ENCODE measurements at regions not wholly inside any gene's neighbourhood (a gene's known extent, or its start where the extent isn't known, plus 50 kb on each side); places are given as distances from the start of the nearest gene placed in this dataset.
"Not testable (repeated sequence)": the region's sequence is repeated elsewhere in the genome, so short reads cannot be mapped to it uniquely, and the experiment has no call there.

DNA sequence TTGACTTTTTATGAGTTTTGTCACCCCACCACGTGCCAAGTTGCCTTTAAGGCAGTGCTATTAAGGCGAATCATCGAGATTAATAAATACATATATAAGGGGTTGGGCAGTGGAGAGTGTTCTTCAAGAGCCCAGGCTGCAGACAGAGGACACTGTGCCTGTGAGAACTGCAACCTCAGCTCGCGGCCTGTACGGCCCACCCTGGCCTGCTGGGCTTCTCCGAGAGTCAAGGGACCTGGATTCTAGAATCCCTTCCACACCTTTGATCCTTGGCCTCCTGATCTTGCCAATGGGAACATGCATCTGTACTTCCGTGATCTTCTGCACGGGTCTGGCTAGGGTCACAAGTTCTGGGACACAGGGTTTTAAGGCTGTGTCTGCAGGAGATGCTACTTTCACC lies 54.5 kb downstream of the IRX5 start:
- no peak for DNase-seq (ENCODE audit: low read depth)
- no peak overlapping the region for H3K4me3 ChIP-seq (ENCODE audit: low read depth, low read length)
- TF ChIP-seq, protein P1, sequence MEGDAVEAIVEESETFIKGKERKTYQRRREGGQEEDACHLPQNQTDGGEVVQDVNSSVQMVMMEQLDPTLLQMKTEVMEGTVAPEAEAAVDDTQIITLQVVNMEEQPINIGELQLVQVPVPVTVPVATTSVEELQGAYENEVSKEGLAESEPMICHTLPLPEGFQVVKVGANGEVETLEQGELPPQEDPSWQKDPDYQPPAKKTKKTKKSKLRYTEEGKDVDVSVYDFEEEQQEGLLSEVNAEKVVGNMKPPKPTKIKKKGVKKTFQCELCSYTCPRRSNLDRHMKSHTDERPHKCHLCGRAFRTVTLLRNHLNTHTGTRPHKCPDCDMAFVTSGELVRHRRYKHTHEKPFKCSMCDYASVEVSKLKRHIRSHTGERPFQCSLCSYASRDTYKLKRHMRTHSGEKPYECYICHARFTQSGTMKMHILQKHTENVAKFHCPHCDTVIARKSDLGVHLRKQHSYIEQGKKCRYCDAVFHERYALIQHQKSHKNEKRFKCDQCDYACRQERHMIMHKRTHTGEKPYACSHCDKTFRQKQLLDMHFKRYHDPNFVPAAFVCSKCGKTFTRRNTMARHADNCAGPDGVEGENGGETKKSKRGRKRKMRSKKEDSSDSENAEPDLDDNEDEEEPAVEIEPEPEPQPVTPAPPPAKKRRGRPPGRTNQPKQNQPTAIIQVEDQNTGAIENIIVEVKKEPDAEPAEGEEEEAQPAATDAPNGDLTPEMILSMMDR (IDR thresholded peaks at IDR 0.05; ENCODE audit: low read depth, low read length, missing control alignments): no peak
- in situ Hi-C loops (cut with HindIII; ENCODE audit: low sequenced_read_pairs): no loop called here

DNA sequence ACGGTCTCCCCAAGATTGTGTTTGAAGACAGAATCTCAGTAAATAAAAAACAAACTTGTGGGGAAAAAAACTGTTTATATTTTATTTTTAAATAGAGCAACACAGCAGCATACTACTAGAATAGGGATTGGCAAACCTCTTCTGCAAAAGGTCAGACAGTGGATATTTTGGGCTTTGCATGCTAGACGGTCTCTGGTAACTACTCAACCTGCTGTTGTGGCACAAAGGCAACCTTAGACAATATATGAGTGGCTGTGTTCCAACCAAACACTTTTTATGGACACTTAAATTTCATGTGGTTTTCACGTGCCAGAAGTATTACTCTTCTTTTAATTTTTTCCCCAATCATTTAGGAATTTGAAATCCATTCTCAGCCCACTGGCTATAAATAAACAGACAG lies 55.0 kb downstream of the IRX5 start:
- TF ChIP-seq, protein P1 (IDR thresholded peaks at IDR 0.05; ENCODE audit: low read depth, low read length, missing control alignments): no peak
- in situ Hi-C loops (cut with HindIII; ENCODE audit: low sequenced_read_pairs): no loop called here
- no peak overlapping the region for H3K4me3 ChIP-seq (ENCODE audit: low read depth, low read length)
- DNase-seq (ENCODE audit: low read depth): no peak

DNA sequence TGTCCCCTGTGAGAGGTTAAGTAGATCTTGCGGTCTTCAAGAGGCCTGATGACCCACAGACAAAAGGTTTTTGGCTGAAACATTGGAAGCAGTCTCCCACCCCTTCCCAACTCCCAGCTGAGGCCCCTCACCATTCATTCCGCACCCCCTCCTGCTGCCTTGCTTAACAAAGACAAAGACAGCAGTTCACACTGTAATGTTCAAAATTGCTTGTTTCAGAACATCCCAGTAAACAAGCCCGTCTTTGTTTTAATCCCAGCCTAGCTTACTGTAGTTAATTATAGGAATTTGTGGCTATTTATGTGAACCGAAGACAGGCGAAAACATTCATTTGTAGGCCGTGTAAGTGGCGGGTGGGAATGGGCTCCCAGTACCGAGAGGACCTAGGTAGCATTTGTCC lies 55.7 kb downstream of the IRX5 start:
- H3K4me3 ChIP-seq (ENCODE audit: low read depth, low read length): no peak overlapping the region
- TF ChIP-seq, protein P1 (IDR thresholded peaks at IDR 0.05; ENCODE audit: low read depth, low read length, missing control alignments): no peak
- in situ Hi-C loops (cut with HindIII; ENCODE audit: low sequenced_read_pairs): no loop called here
- DNase-seq (ENCODE audit: low read depth): no peak

DNA sequence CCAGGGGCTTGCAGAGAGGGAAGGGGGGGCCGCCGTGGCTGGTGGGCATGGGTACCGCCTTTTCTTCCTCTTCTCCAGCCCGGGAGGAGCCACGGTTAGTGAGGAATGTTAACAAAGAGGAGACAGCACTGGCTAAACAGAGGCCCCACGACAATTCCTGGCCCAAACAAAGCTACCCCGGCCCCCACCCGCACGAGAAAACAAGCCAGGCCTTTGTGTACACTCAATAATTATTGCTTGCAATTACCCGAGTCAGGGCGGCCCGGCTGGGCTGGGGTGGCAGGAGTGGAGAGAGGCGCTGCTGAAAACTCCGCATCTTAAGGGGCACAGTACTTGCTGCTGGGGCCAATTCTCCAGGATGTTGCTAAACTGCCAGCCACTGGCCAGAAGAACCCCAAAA lies 56.4 kb downstream of the IRX5 start:
- DNase-seq (ENCODE audit: low read depth): no peak
- TF ChIP-seq, protein P1 (IDR thresholded peaks at IDR 0.05; ENCODE audit: low read depth, low read length, missing control alignments): no peak
- no peak overlapping the region for H3K4me3 ChIP-seq (ENCODE audit: low read depth, low read length)
- in situ Hi-C loops (cut with HindIII; ENCODE audit: low sequenced_read_pairs): no loop called here

DNA sequence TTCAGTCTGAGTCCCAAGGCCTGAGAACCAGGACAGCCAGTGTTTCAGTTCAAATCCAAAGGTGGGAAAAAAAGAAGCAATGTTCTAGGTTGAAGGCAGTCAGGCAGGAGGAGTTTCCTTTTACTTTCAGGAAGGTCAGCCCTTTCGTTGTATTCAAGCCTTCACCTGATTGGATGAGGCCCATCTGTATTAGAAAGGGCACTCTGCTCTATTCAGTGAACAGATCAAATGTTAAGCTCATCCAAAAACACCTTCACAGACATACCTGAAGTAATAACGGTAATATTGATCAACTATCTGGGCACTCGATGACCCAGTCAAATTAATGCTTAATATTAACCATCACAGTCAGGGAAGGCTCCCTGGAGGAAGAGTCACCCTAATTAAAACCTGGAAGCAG lies 60.9 kb downstream of the IRX5 start:
- no peak overlapping the region for H3K4me3 ChIP-seq (ENCODE audit: low read depth, low read length)
- in situ Hi-C loops (cut with HindIII; ENCODE audit: low sequenced_read_pairs): no loop called here
- DNase-seq (ENCODE audit: low read depth): no peak
- TF ChIP-seq, protein P1 (IDR thresholded peaks at IDR 0.05; ENCODE audit: low read depth, low read length, missing control alignments): no peak

DNA sequence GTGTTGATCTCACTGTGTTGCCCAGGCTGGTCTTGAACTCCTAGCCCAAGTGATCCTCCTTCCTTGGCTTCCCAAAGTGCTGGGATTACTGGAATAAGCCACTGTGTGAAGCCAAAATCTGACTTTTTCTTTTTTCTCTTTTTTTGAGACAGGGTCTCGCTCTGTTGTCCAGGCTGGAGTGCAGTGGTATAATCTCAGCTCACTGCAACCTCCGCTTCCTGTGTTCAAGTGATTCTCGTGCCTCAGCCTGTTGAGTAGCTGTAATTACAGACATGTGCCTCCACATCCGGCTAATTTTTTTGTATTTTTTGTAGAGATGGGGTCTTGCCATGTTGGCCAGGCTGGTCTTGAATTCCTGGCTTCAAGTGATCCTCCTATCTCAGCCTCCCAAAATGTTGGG lies 61.3 kb downstream of the IRX5 start:
- in situ Hi-C loops (cut with HindIII; ENCODE audit: low sequenced_read_pairs); DNase-seq (ENCODE audit: low read depth); H3K4me3 ChIP-seq (ENCODE audit: low read depth, low read length): not testable (repeated sequence)

DNA sequence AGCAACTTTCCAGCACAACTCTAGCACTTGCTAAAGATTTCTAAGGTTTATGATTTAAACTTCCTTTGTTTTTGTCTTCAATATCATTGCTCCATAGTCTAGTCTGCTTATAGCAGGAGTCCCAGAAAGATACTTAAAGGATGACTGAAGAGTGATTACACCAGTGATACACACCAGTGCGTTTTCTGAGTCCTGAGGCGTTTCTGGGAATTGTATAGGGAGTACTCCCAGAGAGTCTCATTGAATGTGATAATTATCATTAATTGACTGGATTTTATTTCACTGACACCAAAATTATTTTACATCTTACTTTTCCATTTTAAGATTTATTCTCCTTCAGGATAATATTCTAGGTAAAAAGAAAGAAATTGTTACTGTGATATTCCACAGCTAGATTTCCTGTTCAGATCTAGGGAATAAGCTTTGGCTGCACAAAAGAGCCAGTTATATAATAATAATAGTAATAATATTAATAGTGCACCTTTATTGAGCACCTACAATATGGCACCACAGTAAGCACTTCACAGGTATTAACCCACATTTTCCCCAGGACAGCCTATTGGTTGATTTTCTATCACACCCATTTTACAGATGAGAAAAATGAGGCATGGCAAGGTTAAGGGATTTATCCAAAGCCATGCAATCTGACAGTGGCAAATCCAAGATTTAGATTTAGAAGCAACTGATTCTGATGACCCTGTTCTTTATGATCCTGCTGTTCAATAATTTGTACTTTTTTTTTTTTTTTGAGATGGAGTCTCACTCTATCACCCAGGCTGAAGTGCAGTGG lies 62.6 kb downstream of the IRX5 start:
- TF ChIP-seq, protein P1 (IDR thresholded peaks at IDR 0.05; ENCODE audit: low read depth, low read length, missing control alignments): no peak
- no peak overlapping the region for H3K4me3 ChIP-seq (ENCODE audit: low read depth, low read length)
- no peak for DNase-seq (ENCODE audit: low read depth)
- in situ Hi-C loops (cut with HindIII; ENCODE audit: low sequenced_read_pairs): no loop called here

All from astrocyte of the cerebellum (primary cell).